ENCODE measurements at regions not wholly inside any gene's neighbourhood (a gene's known extent, or its start where the extent isn't known, plus 50 kb on each side); places are given as distances from the start of the nearest gene placed in this dataset.

GRCh38 chr5:128671943-128672342 lies 133.9 kb upstream of the FBN2 start:
- no peak for TF ChIP-seq CTCF (IDR thresholded peaks at IDR 0.05; ENCODE audit: low read length, missing control alignments)
- no peak overlapping the region for H3K4me3 ChIP-seq (replicated peaks; ENCODE audit: low read depth, low read length)
- no peak for DNase-seq (ENCODE audit: low read depth)

- no peak overlapping the region for H3K4me3 ChIP-seq (replicated peaks; ENCODE audit: low read depth, low read length)
- DNase-seq (ENCODE audit: low read depth), result no peak
- TF ChIP-seq CTCF (IDR thresholded peaks at IDR 0.05; ENCODE audit: low read length, missing control alignments), result no peak
These were observed 135.0 kb upstream of the FBN2 start for GRCh38 chr5:128673000-128673399.

- TF ChIP-seq CTCF (IDR thresholded peaks at IDR 0.05; ENCODE audit: low read length, missing control alignments), result no peak
- no peak for DNase-seq (ENCODE audit: low read depth)
These were observed 135.4 kb upstream of the FBN2 start for GRCh38 chr5:128673411-128673957.

GRCh38 chr5:128673970-128674369 lies 135.9 kb upstream of the FBN2 start:
- no peak for DNase-seq (ENCODE audit: low read depth)
- H3K4me3 ChIP-seq (replicated peaks; ENCODE audit: low read depth, low read length), result no peak overlapping the region
- no peak for TF ChIP-seq CTCF (IDR thresholded peaks at IDR 0.05; ENCODE audit: low read length, missing control alignments)

More at GRCh38 chr5:128673411-128673957, 135.4 kb upstream of the FBN2 start:
- H3K4me3 ChIP-seq (replicated peaks; ENCODE audit: low read depth, low read length), result no peak overlapping the region

- peak; percentile 86 for TF ChIP-seq CTCF (IDR thresholded peaks at IDR 0.05; ENCODE audit: low read length, missing control alignments)
- DNase-seq (ENCODE audit: low read depth), result peak; percentile 72
- no peak overlapping the region for H3K4me3 ChIP-seq (replicated peaks; ENCODE audit: low read depth, low read length)
These were observed 136.9 kb upstream of the FBN2 start for GRCh38 chr5:128674837-128675446.

GRCh38 chr5:128681096-128681495 lies 143.1 kb upstream of the FBN2 start:
- H3K4me3 ChIP-seq (replicated peaks; ENCODE audit: low read depth, low read length), result no peak overlapping the region
- TF ChIP-seq CTCF (IDR thresholded peaks at IDR 0.05; ENCODE audit: low read length, missing control alignments), result no peak
- peak; percentile 39 for DNase-seq (ENCODE audit: low read depth)
